GM11168 (cell line): ENCODE measurements at regions not wholly inside any gene's neighbourhood (a gene's known extent, or its start where the extent isn't known, plus 50 kb on each side); places are given as distances from the start of the nearest gene placed in this dataset.

ENCODE experiments used
- in situ Hi-C: fragments of 300-500 bp; cut with MboI; formaldehyde crosslinking; loops from one replicate; pipeline ENCODE4 v1.12.0; 2022; ENCODE audit warnings: low sequenced_read_pairs; ENCODE audit not compliant: unreplicated experiment

GRCh38 chr2:22247466-22247865 lies 1123.7 kb downstream of the TDRD15 start:
- in situ Hi-C loops, result no loop called here

GRCh38 chr2:22248851-22249250 lies 1125.1 kb downstream of the TDRD15 start:
- in situ Hi-C loops, result no loop called here

- in situ Hi-C loops, result no loop called here
These were observed 1129.4 kb downstream of the TDRD15 start for GRCh38 chr2:22253171-22253570.

- in situ Hi-C loops, result no loop called here
These were observed 1123.8 kb upstream of the KLHL29 start for GRCh38 chr2:22261165-22261564.

- in situ Hi-C loops, result no loop called here
These were observed 1114.6 kb upstream of the KLHL29 start for GRCh38 chr2:22270341-22270740.

GRCh38 chr2:22273853-22274252 lies 1111.1 kb upstream of the KLHL29 start:
- in situ Hi-C loops, result no loop called here

- in situ Hi-C loops, result no loop called here
These were observed 1110.3 kb upstream of the KLHL29 start for GRCh38 chr2:22274661-22275060.

- in situ Hi-C loops, result no loop called here
These were observed 1108.3 kb upstream of the KLHL29 start for GRCh38 chr2:22276696-22277095.

GRCh38 chr2:22279541-22279940 lies 1105.4 kb upstream of the KLHL29 start:
- in situ Hi-C loops, result no loop called here

- in situ Hi-C loops, result no loop called here
These were observed 1103.9 kb upstream of the KLHL29 start for GRCh38 chr2:22281033-22281432.

GRCh38 chr2:22282220-22282619 lies 1102.8 kb upstream of the KLHL29 start:
- in situ Hi-C loops, result no loop called here

GRCh38 chr2:22282916-22283315 lies 1102.1 kb upstream of the KLHL29 start:
- in situ Hi-C loops, result no loop called here

GRCh38 chr2:22283436-22283835 lies 1101.5 kb upstream of the KLHL29 start:
- in situ Hi-C loops, result no loop called here

GRCh38 chr2:22290302-22290701 lies 1094.7 kb upstream of the KLHL29 start:
- in situ Hi-C loops, result no loop called here

- in situ Hi-C loops, result no loop called here
These were observed 1094.0 kb upstream of the KLHL29 start for GRCh38 chr2:22290909-22291473.

- in situ Hi-C loops, result no loop called here
These were observed 1083.8 kb upstream of the KLHL29 start for GRCh38 chr2:22301228-22301627.

GRCh38 chr2:22326250-22326649 lies 1058.7 kb upstream of the KLHL29 start:
- in situ Hi-C loops, result no loop called here

- in situ Hi-C loops, result no loop called here
These were observed 1055.5 kb upstream of the KLHL29 start for GRCh38 chr2:22329211-22330154.

- in situ Hi-C loops, result no loop called here
These were observed 1048.6 kb upstream of the KLHL29 start for GRCh38 chr2:22336414-22336813.

GRCh38 chr2:22340716-22341115 lies 1044.3 kb upstream of the KLHL29 start:
- in situ Hi-C loops, result no loop called here

- in situ Hi-C loops, result no loop called here
These were observed 1037.7 kb upstream of the KLHL29 start for GRCh38 chr2:22347306-22347705.

- in situ Hi-C loops, result no loop called here
These were observed 1034.4 kb upstream of the KLHL29 start for GRCh38 chr2:22350621-22351020.
